ENCODE measurements at regions not wholly inside any gene's neighbourhood (a gene's known extent, or its start where the extent isn't known, plus 50 kb on each side); places are given as distances from the start of the nearest gene placed in this dataset.

GRCh38 chr1:201769072-201769471, 59.9 kb upstream of the IPO9 start:
- no peak for DNase-seq (ENCODE audit: low read depth, low spot score)

- DNase-seq (ENCODE audit: low read depth, low spot score), result no peak
Observed at GRCh38 chr1:201769966-201770365, 59.0 kb upstream of the IPO9 start.

GRCh38 chr1:201771466-201771865, 57.5 kb upstream of the IPO9 start:
- no peak for DNase-seq (ENCODE audit: low read depth, low spot score)

- no peak for DNase-seq (ENCODE audit: low read depth, low spot score)
Observed at GRCh38 chr1:201772178-201772577, 56.8 kb upstream of the IPO9 start.

- DNase-seq (ENCODE audit: low read depth, low spot score), result no peak
Observed at GRCh38 chr1:201773764-201774163, 55.2 kb upstream of the IPO9 start.

- DNase-seq (ENCODE audit: low read depth, low spot score), result no peak
Observed at GRCh38 chr1:201774224-201774982, 54.6 kb upstream of the IPO9 start.

GRCh38 chr1:201774983-201775344, 54.0 kb upstream of the IPO9 start:
- DNase-seq (ENCODE audit: low read depth, low spot score), result no peak

GRCh38 chr1:201775380-201775779, 53.6 kb upstream of the IPO9 start:
- no peak for DNase-seq (ENCODE audit: low read depth, low spot score)

GRCh38 chr1:201778279-201779065, 50.5 kb upstream of the IPO9 start:
- DNase-seq (ENCODE audit: low read depth, low spot score), result no peak

All from brain pericyte (primary cell).